Central memory CD8-positive, alpha-beta T cell (primary cell): ENCODE measurements at regions not wholly inside any gene's neighbourhood (a gene's known extent, or its start where the extent isn't known, plus 50 kb on each side); places are given as distances from the start of the nearest gene placed in this dataset.

ENCODE experiments used
- ATAC-seq: fragments of 150-1000 bp; cut with Tn5 transposase; replicated peaks from 2 replicates; pipeline ENCODE4 v1.10.0; 2022; ENCODE audit warnings: mild to moderate bottlenecking, moderate FRiP score, moderate number of reproducible peaks; ENCODE audit not compliant: poor library complexity, severe bottlenecking; ENCODE audit errors: extremely low read depth
- DNase-seq, 2 donors: peaks; one replicate each; pipeline ENCODE4 v3.0.0; 2021; ENCODE audit warnings: low spot score in 2 of 2
- H3K27ac Mint-ChIP-seq: one replicate; pipeline ENCODE4 v1.8.0; 2022; ENCODE audit warnings: low read depth, mild to moderate bottlenecking, moderate library complexity, mixed read lengths
- H3K27me3 Mint-ChIP-seq: one replicate; pipeline ENCODE4 v1.8.0; 2022; ENCODE audit warnings: mixed read lengths
- H3K36me3 Mint-ChIP-seq: one replicate; pipeline ENCODE4 v1.8.0; 2022; ENCODE audit warnings: mild to moderate bottlenecking, moderate library complexity, mixed read lengths; ENCODE audit not compliant: insufficient read depth
- H3K4me1 Mint-ChIP-seq: one replicate; pipeline ENCODE4 v1.8.0; 2022; ENCODE audit warnings: mixed read lengths
- H3K4me3 Mint-ChIP-seq: one replicate; pipeline ENCODE4 v1.8.0; 2022; ENCODE audit warnings: mild to moderate bottlenecking, moderate library complexity, mixed read lengths
- H3K9me3 Mint-ChIP-seq: one replicate; pipeline ENCODE4 v1.8.0; 2022; ENCODE audit warnings: mixed read lengths

DNA sequence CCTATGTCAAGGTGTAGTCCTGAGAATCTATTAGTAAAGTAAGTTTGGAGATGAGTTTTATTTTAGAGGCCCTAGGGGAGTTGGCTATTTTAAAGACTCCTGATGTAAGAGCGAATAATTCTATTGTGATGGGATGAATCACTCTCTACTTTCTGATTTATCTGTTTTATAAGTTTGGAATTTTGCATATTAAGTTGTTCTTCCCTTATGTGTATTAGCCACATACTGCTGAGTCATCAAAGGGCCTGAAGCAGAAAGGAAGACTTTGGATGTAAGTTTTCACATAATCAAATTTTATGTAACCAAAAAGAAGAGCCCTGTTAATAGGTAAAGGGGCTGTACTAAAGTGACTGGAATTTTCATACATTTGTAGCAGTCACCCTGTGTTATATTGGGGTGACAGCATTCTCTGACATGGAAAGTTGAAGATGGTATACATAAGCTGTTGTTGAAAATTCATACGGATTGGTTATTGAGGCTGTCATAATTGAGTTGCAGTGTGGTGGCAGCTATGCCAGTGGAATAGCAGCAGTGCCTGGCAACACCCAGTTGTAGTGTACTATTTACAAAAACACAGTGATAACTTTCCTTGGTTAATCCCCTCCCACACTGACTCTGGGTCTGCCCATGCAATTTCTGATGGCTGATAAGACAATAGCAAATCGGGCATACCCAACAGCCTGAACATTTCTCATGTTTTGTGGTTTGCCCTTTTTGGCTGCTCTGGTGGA lies 90.6 kb upstream of the NTM start:
- H3K9me3 Mint-ChIP-seq = peaks cover 8% of the 10 kb centered on the region
- no peaks in the 10 kb centered on the region for H3K27me3 Mint-ChIP-seq
- ATAC-seq = no peak
- no peaks in the 10 kb centered on the region for H3K4me1 Mint-ChIP-seq
- no peaks in the 10 kb centered on the region for H3K36me3 Mint-ChIP-seq
- no peak for DNase-seq
- H3K27ac Mint-ChIP-seq = no peak overlapping the region
- no peak overlapping the region for H3K4me3 Mint-ChIP-seq

GRCh38 chr11:131281316-131281715 lies 89.1 kb upstream of the NTM start:
- H3K27me3 Mint-ChIP-seq = no peaks in the 10 kb centered on the region
- no peaks in the 10 kb centered on the region for H3K4me1 Mint-ChIP-seq
- ATAC-seq (no peak), DNase-seq (no peak)
- H3K27ac Mint-ChIP-seq = no peak overlapping the region
- H3K36me3 Mint-ChIP-seq = no peaks in the 10 kb centered on the region
- no peak overlapping the region for H3K4me3 Mint-ChIP-seq
- H3K9me3 Mint-ChIP-seq = peaks cover 8% of the 10 kb centered on the region

DNA sequence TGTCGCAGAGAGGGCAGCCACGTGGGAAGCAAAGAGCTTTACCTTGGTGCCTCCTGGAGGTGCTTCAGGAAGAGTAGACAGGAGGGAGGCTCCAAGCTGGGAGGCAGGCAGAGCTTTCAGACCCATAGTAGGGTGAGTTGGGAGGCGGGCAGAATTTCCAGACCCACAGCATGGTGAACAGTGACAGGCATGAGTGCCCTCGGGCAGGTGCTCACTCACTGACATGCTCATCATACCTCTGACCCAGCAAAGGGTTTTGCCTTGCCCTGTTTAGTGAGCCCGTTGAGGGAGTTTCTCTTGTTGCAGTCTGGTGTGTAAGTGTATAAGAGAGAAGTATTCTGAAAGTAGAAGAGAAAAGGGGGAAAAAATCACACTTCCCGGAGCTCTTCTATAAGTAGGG lies 86.4 kb upstream of the NTM start:
- DNase-seq = no peak
- Mint-ChIP-seq H3K27ac (no peak overlapping the region), H3K36me3 (no peaks in the 10 kb centered on the region), H3K27me3 (no peaks in the 10 kb centered on the region), H3K4me3 (no peak overlapping the region), H3K4me1 (no peaks in the 10 kb centered on the region), H3K9me3 (peaks cover 11% of the 10 kb centered on the region)
- no peak for ATAC-seq

- ATAC-seq (no peak), DNase-seq (no peak)
- H3K36me3 Mint-ChIP-seq = no peaks in the 10 kb centered on the region
- peaks cover 4% of the 10 kb centered on the region for H3K9me3 Mint-ChIP-seq
- H3K27ac Mint-ChIP-seq = no peak overlapping the region
- no peaks in the 10 kb centered on the region for H3K4me1 Mint-ChIP-seq
- H3K27me3 Mint-ChIP-seq = no peaks in the 10 kb centered on the region
- H3K4me3 Mint-ChIP-seq = no peak overlapping the region
Measured at GRCh38 chr11:131288521-131289091, 81.8 kb upstream of the NTM start.

GRCh38 chr11:131290185-131290584 lies 80.2 kb upstream of the NTM start:
- ATAC-seq (no peak), DNase-seq (no peak)
- no peaks in the 10 kb centered on the region for H3K27me3 Mint-ChIP-seq
- H3K36me3 Mint-ChIP-seq = no peaks in the 10 kb centered on the region
- peaks cover 10% of the 10 kb centered on the region for H3K9me3 Mint-ChIP-seq
- H3K4me3 Mint-ChIP-seq = no peak overlapping the region
- no peaks in the 10 kb centered on the region for H3K4me1 Mint-ChIP-seq
- H3K27ac Mint-ChIP-seq = no peak overlapping the region

GRCh38 chr11:131295986-131296385 lies 74.4 kb upstream of the NTM start:
- H3K27ac Mint-ChIP-seq = no peak overlapping the region
- H3K36me3 Mint-ChIP-seq = no peaks in the 10 kb centered on the region
- H3K27me3 Mint-ChIP-seq = peaks cover 17% of the 10 kb centered on the region
- peaks cover 28% of the 10 kb centered on the region for H3K9me3 Mint-ChIP-seq
- no peak for DNase-seq
- ATAC-seq = no peak
- H3K4me1 Mint-ChIP-seq = no peaks in the 10 kb centered on the region
- no peak overlapping the region for H3K4me3 Mint-ChIP-seq

DNA sequence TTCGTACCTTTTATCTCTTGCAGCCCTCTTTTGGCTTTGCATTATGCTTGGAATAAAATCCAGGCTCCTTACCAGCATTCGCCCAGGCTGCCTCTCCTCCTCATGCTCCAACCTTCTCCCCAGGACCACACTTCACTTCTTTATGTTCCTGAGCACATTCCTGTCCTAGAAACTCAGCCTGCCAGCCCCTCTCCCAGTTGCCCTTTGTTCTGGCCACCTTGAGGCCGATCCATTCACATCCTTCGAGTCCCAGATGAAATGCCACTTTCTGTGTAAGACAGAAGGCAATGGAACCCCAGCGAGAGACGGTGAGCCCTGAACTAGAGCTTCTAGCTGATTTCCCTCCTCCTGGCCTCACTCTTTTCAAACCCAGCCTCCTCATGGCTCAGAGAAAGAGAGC lies 73.0 kb upstream of the NTM start:
- no peak overlapping the region for H3K27ac Mint-ChIP-seq
- ATAC-seq = no peak
- H3K9me3 Mint-ChIP-seq = peaks cover 30% of the 10 kb centered on the region
- DNase-seq = no peak
- H3K4me3 Mint-ChIP-seq = no peak overlapping the region
- H3K36me3 Mint-ChIP-seq = no peaks in the 10 kb centered on the region
- no peaks in the 10 kb centered on the region for H3K4me1 Mint-ChIP-seq
- peaks cover 18% of the 10 kb centered on the region for H3K27me3 Mint-ChIP-seq

DNA sequence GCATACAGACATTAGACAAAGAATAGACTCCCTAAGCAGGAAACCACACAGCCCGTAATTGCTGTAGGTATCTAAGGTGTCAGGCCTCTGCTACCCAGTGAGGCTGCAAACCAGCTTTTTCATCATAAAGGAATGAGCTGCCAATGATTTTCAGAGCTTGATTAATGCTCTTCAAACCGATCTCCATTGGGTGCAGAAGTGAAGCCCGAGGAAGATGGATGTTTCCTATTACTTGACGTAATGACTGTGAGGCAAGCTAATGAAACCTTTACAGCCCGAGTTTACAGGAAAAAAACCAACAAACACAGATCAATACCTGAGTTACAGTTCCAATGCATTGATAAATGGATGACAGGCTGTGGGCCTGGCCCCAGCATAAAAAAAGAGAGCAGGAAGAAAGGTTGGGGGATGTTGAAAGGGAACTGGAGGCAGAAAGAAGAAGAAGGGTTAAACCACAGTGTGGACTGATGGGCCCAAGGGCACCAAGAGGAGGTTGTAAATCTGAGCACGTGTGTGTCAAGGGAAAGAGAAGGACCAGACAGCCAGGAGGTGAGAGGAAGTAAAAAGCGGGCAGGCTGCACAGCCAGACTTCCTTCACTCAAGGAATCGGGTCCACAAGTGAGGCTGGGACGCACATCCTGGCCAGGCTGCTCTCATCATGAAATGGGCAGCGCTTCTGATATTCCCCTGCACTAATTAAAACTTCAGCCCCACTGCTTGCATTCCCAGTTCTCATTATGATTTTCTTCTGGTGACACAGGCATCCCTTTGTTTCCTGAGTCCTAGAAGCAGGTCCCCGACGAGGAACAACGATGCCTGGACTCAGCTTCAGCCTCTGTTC lies 70.6 kb upstream of the NTM start:
- ATAC-seq (no peak), DNase-seq (no peak)
- Mint-ChIP-seq H3K36me3 (no peaks in the 10 kb centered on the region), H3K4me1 (no peaks in the 10 kb centered on the region), H3K27ac (no peak overlapping the region), H3K9me3 (peaks cover 33% of the 10 kb centered on the region), H3K4me3 (no peak overlapping the region), H3K27me3 (peaks cover 18% of the 10 kb centered on the region)

GRCh38 chr11:131300439-131300717 lies 70.0 kb upstream of the NTM start:
- H3K9me3 Mint-ChIP-seq = peaks cover 31% of the 10 kb centered on the region
- H3K36me3 Mint-ChIP-seq = no peaks in the 10 kb centered on the region
- DNase-seq = no peak
- ATAC-seq = no peak
- H3K4me1 Mint-ChIP-seq = no peaks in the 10 kb centered on the region
- H3K27ac Mint-ChIP-seq = no peak overlapping the region
- no peak overlapping the region for H3K4me3 Mint-ChIP-seq
- H3K27me3 Mint-ChIP-seq = peaks cover 18% of the 10 kb centered on the region

- Mint-ChIP-seq H3K27ac (no peak overlapping the region), H3K4me3 (no peak overlapping the region), H3K27me3 (peaks cover 18% of the 10 kb centered on the region), H3K36me3 (no peaks in the 10 kb centered on the region), H3K4me1 (no peaks in the 10 kb centered on the region), H3K9me3 (peaks cover 36% of the 10 kb centered on the region)
- no peak for DNase-seq
- ATAC-seq = no peak
Measured at GRCh38 chr11:131301306-131301705, 69.1 kb upstream of the NTM start.

- Mint-ChIP-seq H3K4me3 (no peak overlapping the region), H3K27ac (no peak overlapping the region), H3K36me3 (no peaks in the 10 kb centered on the region), H3K4me1 (no peaks in the 10 kb centered on the region), H3K27me3 (peaks cover 18% of the 10 kb centered on the region), H3K9me3 (peaks cover 32% of the 10 kb centered on the region)
- DNase-seq (no peak), ATAC-seq (no peak)
Measured at GRCh38 chr11:131302836-131303235, 67.6 kb upstream of the NTM start.

DNA sequence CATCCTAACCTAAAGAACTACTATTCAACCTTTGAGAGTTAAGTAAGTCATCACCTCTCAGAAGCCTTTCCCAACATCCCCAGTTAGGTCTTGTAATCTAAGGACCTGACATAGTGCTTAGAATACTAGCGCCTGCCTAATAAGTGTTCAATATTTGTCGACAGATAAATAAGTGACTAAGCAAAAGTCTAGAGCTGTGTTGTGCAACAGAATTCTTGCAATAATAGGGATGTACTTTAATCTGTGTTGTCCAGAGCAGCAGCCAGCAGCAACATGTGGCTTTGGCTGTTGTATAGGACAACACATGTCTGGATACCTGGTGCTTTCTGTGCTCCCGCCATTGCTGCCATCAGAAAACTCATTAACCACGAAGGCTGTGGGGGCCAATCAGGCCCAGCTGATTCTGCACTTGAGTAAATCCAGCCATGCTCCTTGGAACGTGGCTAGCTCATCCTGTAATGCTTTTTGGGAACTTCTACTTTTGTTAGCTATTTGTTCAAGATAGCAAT lies 66.8 kb upstream of the NTM start:
- Mint-ChIP-seq H3K27ac (no peak overlapping the region), H3K9me3 (peaks cover 27% of the 10 kb centered on the region), H3K4me1 (no peaks in the 10 kb centered on the region), H3K4me3 (no peak overlapping the region), H3K36me3 (no peaks in the 10 kb centered on the region), H3K27me3 (peaks cover 18% of the 10 kb centered on the region)
- ATAC-seq (no peak), DNase-seq (no peak)

GRCh38 chr11:131305005-131305404 lies 65.4 kb upstream of the NTM start:
- peaks cover 11% of the 10 kb centered on the region for H3K27me3 Mint-ChIP-seq
- H3K9me3 Mint-ChIP-seq = peaks cover 21% of the 10 kb centered on the region
- DNase-seq (no peak), ATAC-seq (no peak)
- no peaks in the 10 kb centered on the region for H3K4me1 Mint-ChIP-seq
- no peaks in the 10 kb centered on the region for H3K36me3 Mint-ChIP-seq
- H3K4me3 Mint-ChIP-seq = no peak overlapping the region
- no peak overlapping the region for H3K27ac Mint-ChIP-seq
